ENCODE measurements at regions not wholly inside any gene's neighbourhood (a gene's known extent, or its start where the extent isn't known, plus 50 kb on each side); places are given as distances from the start of the nearest gene placed in this dataset.
"Not testable (repeated sequence)": the region's sequence is repeated elsewhere in the genome, so short reads cannot be mapped to it uniquely, and the experiment has no call there.

- Histone ChIP-seq H3K27ac (ENCODE audit: low read depth) (no peak overlapping the region), H3K4me1 (ENCODE audit: insufficient read depth) (no peaks in the 10 kb centered on the region), H3K4me3 (ENCODE audit: low read depth, low read length) (no peak overlapping the region), H3K36me3 (ENCODE audit: insufficient read depth) (no peaks in the 10 kb centered on the region)
- no peak for DNase-seq (ENCODE audit: extremely low spot score)
- 79% methylated on average over 4 of the region's 4 CpGs for WGBS
These were observed 89.3 kb upstream of the AHI1 start for GRCh38 chr6:135586844-135587243.

DNA sequence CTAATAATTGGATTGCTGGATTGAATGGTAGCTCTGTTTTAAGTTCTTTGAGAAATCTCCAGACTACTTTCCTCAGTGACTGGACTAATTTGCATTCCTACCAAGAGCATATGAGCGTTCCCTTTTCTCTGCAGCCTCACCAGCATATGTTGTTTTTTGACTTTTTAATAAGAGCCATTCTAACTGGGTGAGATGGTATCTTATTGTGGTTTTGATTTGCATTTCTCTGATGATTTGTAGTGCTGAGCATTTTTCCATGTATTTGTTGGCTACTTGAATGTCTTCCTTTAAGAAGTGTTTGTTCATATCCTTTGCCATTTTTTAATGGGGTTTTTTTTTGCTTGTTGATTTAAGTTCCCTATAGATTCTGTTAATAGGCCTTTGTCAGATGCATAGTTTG, 94.7 kb upstream of the AHI1 start:
- no peaks in the 10 kb centered on the region for H3K4me1 ChIP-seq (ENCODE audit: insufficient read depth)
- H3K27ac ChIP-seq (ENCODE audit: low read depth): no peak overlapping the region
- no peaks in the 10 kb centered on the region for H3K36me3 ChIP-seq (ENCODE audit: insufficient read depth)
- H3K4me3 ChIP-seq (ENCODE audit: low read depth, low read length): no peak overlapping the region
- WGBS: 88% methylated on average over 1 of the region's 1 CpG
- DNase-seq (ENCODE audit: extremely low spot score): no peak

- H3K4me3 ChIP-seq (ENCODE audit: low read depth, low read length): no peak overlapping the region
- H3K27ac ChIP-seq (ENCODE audit: low read depth): no peak overlapping the region
- WGBS: 94% methylated on average over 1 of the region's 1 CpG
- no peak for DNase-seq (ENCODE audit: extremely low spot score)
- no peaks in the 10 kb centered on the region for H3K36me3 ChIP-seq (ENCODE audit: insufficient read depth)
- H3K4me1 ChIP-seq (ENCODE audit: insufficient read depth): no peaks in the 10 kb centered on the region
These were observed 96.5 kb upstream of the AHI1 start for GRCh38 chr6:135594000-135594399.

DNA sequence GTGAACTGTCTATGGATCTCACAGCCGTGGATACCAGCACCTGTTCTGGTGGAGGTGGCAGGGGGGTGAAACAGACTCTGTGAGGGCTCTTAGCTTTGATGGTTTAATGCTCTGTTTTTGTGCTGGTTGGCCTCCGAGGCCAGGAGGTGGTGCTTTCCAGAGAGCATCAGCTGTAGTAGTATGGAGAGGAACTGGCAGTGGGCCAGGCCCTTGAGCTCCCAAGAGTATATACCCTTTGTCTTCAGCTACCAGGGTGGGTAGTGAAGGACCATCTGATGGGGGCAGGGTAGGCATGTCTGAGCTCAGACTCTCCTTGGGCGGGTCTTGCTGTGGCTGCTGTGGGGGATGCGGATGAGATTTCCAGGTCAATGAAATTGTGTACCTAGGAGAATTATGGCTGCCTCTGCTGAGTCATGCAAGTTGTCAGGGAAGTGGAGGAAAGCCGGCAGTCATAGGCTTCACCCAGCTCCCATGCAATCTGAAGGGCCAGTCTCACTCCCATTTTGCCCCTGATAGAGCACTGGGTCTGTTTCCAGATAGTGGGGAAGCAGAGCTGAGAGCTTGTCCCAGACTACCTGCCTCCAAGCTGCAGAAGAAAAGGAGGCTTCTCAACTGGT, 102.7 kb upstream of the AHI1 start:
- 88% methylated on average over 5 of the region's 5 CpGs for WGBS
- no peak overlapping the region for H3K27ac ChIP-seq (ENCODE audit: low read depth)
- no peaks in the 10 kb centered on the region for H3K4me1 ChIP-seq (ENCODE audit: insufficient read depth)
- H3K36me3 ChIP-seq (ENCODE audit: insufficient read depth): no peaks in the 10 kb centered on the region
- no peak overlapping the region for H3K4me3 ChIP-seq (ENCODE audit: low read depth, low read length)
- no peak for DNase-seq (ENCODE audit: extremely low spot score)

DNA sequence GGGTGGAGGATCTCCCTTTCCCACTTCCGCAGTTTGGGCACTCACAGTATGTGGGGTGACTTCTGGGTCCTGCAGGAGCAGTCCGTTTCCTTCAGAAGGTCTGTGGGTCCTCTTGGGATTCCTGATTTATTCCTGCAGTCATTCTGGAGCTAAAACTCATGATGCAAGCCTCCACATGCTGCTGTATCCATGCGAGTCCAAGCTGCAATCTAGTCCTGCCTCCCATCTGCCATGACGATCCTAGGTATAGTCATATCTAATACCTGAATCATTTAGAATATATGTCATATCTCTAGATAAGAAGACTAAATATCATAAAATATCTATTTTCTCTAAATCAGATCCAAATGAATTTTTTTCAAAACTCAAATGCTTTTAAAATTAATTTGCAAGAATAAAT, 103.4 kb upstream of the AHI1 start:
- Histone ChIP-seq H3K4me1 (ENCODE audit: insufficient read depth) (no peaks in the 10 kb centered on the region), H3K36me3 (ENCODE audit: insufficient read depth) (no peaks in the 10 kb centered on the region), H3K27ac (ENCODE audit: low read depth) (no peak overlapping the region), H3K4me3 (ENCODE audit: low read depth, low read length) (no peak overlapping the region)
- WGBS: 88% methylated on average over 4 of the region's 4 CpGs
- DNase-seq (ENCODE audit: extremely low spot score): no peak

DNA sequence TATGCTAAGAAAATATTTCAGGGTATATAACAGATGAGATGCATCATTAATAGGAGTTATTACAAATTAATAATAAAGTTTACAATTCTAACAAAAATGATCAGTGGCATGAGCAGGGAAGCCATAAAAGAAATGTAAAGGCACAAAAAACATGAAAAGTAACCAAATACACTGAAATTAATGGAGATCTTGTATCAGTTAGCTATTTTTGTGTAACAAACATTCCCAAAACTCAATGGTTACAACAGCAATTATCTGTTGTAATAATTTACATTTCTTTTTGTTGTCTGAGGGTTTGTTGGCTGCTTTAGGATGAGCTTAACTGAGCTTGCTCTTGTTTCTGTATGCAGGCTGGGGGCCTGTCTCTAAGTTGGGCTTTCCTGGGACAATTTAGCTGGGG, 104.3 kb upstream of the AHI1 start:
- Histone ChIP-seq H3K27ac (ENCODE audit: low read depth) (no peak overlapping the region), H3K4me1 (ENCODE audit: insufficient read depth) (no peaks in the 10 kb centered on the region), H3K36me3 (ENCODE audit: insufficient read depth) (no peaks in the 10 kb centered on the region), H3K4me3 (ENCODE audit: low read depth, low read length) (no peak overlapping the region)
- no peak for DNase-seq (ENCODE audit: extremely low spot score)

- Histone ChIP-seq H3K36me3 (ENCODE audit: insufficient read depth) (no peaks in the 10 kb centered on the region), H3K4me3 (ENCODE audit: low read depth, low read length) (no peak overlapping the region), H3K4me1 (ENCODE audit: insufficient read depth) (no peaks in the 10 kb centered on the region), H3K27ac (ENCODE audit: low read depth) (no peak overlapping the region)
- DNase-seq (ENCODE audit: extremely low spot score): no peak
- WGBS: 95% methylated on average over 2 of the region's 2 CpGs
These were observed 105.7 kb upstream of the AHI1 start for GRCh38 chr6:135603249-135603648.

DNA sequence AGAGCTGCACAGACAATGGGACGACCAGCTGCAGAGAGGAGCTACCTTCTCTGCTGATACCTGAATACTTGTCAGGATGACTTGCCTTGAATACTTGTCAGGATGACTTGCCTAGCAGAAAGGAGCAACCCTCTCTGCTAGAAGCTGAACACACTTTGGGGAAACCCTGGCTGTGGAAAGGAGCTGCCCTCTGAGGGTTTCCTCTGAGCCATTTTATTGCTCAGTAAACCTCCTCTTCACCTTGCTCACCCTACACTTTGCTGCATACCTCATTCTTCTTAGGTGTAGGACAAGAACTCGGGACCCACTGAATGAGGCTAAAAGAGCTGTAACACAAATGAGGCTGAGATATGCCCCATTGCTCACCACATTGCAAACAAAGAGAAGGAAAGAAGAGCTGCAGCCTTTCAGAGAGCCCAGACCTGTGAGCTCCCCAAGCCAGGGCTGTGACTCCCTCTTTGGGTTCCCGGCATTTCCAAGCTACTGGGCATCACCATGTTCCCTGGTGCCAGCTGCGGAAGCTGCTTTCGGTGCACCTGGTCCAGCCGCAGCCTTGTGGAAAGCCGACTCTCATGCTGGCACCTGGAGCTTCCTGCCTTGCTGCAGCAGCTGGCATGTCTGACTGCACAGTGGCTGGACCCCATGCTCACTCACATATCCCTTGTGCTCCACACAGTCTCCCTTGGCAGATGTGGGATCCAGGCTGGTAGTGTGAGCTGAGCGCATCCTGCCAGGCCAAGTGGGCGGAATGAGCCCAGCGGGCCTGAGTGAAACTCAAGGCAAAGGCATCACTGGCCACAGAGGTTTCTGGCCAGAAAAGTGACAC, 106.7 kb upstream of the AHI1 start:
- H3K4me3 ChIP-seq (ENCODE audit: low read depth, low read length): no peak overlapping the region
- H3K36me3 ChIP-seq (ENCODE audit: insufficient read depth): no peaks in the 10 kb centered on the region
- no peaks in the 10 kb centered on the region for H3K4me1 ChIP-seq (ENCODE audit: insufficient read depth)
- 96% methylated on average over 10 of the region's 10 CpGs for WGBS
- no peak overlapping the region for H3K27ac ChIP-seq (ENCODE audit: low read depth)
- DNase-seq (ENCODE audit: extremely low spot score): no peak

DNA sequence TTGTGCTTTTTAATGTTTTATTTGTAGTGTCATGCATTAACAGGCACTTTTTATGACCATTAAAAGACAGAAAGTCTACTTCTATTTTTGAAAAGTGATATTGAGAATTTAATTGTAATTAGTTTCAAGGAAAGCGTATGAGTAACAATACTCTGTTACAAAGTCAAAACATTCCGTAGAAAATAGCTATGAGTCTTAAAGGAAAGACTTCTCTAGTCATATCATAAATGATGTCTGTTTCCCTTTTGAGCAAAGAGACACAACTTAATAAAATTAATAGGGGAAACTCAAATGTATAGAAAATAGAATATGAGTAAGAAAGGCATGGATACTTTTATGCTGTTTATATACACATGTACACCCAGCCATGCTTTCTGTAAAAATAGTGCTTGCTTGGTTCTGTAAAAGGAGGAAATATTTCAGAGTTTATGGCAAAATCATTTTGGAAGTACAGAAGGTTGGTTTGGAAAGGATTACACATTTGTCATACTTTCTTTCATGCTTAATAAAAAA, 107.8 kb upstream of the AHI1 start:
- Histone ChIP-seq H3K27ac (ENCODE audit: low read depth) (no peak overlapping the region), H3K4me1 (ENCODE audit: insufficient read depth) (no peaks in the 10 kb centered on the region), H3K36me3 (ENCODE audit: insufficient read depth) (no peaks in the 10 kb centered on the region), H3K4me3 (ENCODE audit: low read depth, low read length) (no peak overlapping the region)
- no peak for DNase-seq (ENCODE audit: extremely low spot score)
- 43% methylated on average over 2 of the region's 2 CpGs for WGBS

DNA sequence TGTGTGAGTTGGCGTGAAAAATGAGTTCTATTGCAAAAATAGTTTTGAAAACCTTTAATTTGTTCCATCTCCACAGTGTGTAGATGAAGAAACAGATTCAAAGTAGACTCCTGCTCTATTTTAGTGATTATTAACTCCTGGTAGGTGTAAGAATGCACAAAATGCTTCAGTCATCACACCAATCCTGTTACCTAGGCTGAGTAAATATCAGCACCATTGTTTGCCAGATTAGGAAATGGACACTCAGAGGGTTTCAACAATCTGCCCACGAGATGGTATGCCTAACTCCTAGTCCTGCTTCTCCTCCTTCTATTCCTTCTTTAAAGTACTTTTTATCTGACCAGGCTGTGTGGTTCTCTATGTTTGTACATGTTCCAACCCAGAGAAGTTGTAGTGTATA, 108.9 kb upstream of the AHI1 start:
- DNase-seq (ENCODE audit: extremely low spot score): no peak
- H3K36me3 ChIP-seq (ENCODE audit: insufficient read depth): no peaks in the 10 kb centered on the region
- H3K4me1 ChIP-seq (ENCODE audit: insufficient read depth): no peaks in the 10 kb centered on the region
- 81% methylated on average over 2 of the region's 2 CpGs for WGBS
- no peak overlapping the region for H3K4me3 ChIP-seq (ENCODE audit: low read depth, low read length)
- no peak overlapping the region for H3K27ac ChIP-seq (ENCODE audit: low read depth)

DNA sequence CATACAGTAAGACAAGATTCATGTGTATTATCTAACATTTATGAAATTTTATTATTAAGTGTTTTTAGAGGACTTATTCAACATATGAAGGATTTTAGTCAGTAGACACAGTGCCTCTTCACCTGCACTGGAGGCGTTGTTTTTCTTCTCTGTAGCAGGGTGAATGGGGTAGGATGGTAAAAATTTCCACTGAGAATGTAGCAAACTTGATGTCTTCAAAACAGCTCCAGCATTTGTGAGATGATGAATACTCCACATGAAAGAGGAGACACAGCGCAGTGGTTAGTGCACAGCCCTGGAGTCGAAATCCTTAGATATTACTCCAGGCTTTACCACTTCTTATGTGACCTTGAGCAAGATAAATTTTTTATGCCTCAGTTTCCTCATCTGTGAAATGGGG, 110.5 kb upstream of the AHI1 start:
- no peak overlapping the region for H3K27ac ChIP-seq (ENCODE audit: low read depth)
- no peak for DNase-seq (ENCODE audit: extremely low spot score)
- H3K4me3 ChIP-seq (ENCODE audit: low read depth, low read length): no peak overlapping the region
- 93% methylated on average over 3 of the region's 3 CpGs for WGBS
- no peaks in the 10 kb centered on the region for H3K36me3 ChIP-seq (ENCODE audit: insufficient read depth)
- H3K4me1 ChIP-seq (ENCODE audit: insufficient read depth): no peaks in the 10 kb centered on the region

DNA sequence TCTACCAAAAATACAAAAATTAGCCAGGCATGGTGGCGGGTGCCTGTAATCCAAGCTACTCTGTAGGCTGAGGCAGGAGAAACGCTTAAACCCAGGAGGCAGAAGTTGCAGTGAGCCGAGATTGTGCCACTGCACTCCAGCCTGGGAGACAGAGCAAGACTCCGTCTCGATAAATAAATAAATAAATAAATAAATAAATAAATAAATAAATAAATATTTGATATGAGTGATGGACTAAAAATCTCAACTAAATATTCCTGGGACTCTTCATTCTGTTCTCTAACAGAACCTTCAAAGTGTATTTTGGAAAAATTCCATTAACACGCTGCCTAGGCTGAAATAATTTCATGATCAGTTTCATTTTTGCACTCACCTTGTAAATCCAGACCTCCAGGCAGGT, 112.7 kb upstream of the AHI1 start:
- WGBS: 92% methylated on average over 6 of the region's 6 CpGs

DNA sequence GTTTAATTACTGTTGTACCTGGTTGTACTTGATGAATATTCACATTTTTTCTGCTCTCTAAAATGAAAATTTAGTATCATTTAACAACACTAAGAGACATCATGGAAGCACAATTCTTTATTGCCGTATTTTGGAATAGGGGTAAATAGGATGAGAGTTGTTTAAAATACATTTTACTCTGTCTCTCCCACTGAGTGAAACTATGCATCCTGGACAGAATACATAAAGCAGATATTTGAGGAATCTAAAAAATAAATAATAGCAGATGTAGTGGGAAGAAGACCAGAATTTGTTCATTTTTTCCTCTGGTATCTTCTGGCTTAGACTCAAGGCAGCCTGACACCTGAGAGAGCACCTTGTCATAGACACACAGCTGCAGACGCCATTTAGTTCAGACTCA, 119.1 kb upstream of the AHI1 start:
- H3K36me3 ChIP-seq (ENCODE audit: insufficient read depth): no peaks in the 10 kb centered on the region
- WGBS: 71% methylated on average over 2 of the region's 2 CpGs
- no peak overlapping the region for H3K4me3 ChIP-seq (ENCODE audit: low read depth, low read length)
- H3K4me1 ChIP-seq (ENCODE audit: insufficient read depth): no peaks in the 10 kb centered on the region
- DNase-seq (ENCODE audit: extremely low spot score): no peak
- H3K27ac ChIP-seq (ENCODE audit: low read depth): no peak overlapping the region

More for the DNA sequence above, 112.7 kb upstream of the AHI1 start:
- DNase-seq (ENCODE audit: extremely low spot score); H3K4me3 ChIP-seq (ENCODE audit: low read depth, low read length); H3K27ac ChIP-seq (ENCODE audit: low read depth); H3K36me3 ChIP-seq (ENCODE audit: insufficient read depth); H3K4me1 ChIP-seq (ENCODE audit: insufficient read depth): not testable (repeated sequence)

DNA sequence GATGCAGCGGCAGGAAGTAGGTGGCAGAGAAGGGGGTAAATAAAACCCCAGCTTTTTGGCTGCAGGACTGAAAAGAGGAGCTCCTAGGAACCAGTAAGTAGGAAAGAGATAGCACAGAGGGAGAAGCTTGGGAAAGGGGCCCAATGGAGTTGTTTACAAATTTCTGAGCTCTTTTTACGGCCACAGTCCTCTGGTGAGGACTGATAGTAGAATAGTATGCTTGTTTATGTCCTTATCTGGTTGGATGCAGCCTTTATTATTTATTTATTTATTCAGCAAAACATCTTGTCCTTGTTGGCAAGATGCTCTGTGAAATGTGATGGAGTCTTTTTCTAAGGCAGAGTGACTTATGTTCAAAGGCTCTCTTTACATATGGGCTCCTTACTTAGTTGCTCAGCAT, 119.7 kb upstream of the AHI1 start:
- H3K27ac ChIP-seq (ENCODE audit: low read depth): no peak overlapping the region
- no peaks in the 10 kb centered on the region for H3K36me3 ChIP-seq (ENCODE audit: insufficient read depth)

More for the DNA sequence above, 119.7 kb upstream of the AHI1 start:
- WGBS: 67% methylated on average over 2 of the region's 2 CpGs
- no peaks in the 10 kb centered on the region for H3K4me1 ChIP-seq (ENCODE audit: insufficient read depth)
- no peak for DNase-seq (ENCODE audit: extremely low spot score)
- H3K4me3 ChIP-seq (ENCODE audit: low read depth, low read length): no peak overlapping the region
